LNCAP (cell line): ENCODE measurements at regions not wholly inside any gene's neighbourhood (a gene's known extent, or its start where the extent isn't known, plus 50 kb on each side); places are given as distances from the start of the nearest gene placed in this dataset.

Experiments
- TF ChIP-seq, protein P1 (sequence below): fragments of 450-650 bp; IDR thresholded peaks from 2 replicates; pipeline ENCODE4 v1.5.1; 2017; ENCODE audit warnings: mild to moderate bottlenecking

DNA sequence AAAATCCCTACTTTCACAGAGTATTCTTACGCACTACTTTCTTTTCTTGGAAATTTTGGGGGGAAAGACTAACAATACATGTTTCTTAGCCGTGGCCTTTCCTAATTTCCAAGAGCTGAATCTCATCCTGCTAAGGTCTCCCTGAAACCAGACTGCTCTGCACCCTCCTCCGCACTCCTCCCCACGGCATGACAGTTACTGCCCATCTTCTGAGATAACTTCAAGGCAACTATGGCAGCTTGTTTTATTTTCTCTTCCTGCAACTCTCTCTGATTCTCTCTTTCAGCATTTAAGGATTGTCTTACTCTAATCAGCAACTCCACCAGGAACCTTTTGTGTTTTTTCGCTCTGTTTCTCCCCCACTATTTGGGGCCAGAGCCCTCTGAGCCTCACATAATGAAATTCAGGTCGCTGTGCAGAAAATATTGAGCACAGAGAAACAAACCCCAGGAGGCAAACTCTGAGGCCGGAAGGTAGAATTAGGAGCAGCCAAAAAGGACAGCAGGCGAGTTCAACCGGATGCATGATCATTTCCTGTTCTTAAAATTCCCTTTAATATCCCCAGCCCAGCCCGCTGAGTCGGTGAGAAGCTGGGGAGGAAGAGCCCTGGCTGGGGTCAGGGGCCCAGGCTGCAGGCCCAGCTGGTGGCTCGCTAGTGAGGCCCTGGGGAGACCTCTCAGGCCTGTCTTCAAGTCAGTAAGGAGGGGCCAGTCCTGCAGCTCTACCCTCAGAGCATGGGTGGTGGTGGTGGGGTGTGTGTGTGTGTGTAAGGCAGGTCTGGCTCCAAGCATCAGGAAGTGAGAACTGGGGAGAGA is 213.6 kb upstream of the S1PR3 start:
- TF ChIP-seq, protein P1, sequence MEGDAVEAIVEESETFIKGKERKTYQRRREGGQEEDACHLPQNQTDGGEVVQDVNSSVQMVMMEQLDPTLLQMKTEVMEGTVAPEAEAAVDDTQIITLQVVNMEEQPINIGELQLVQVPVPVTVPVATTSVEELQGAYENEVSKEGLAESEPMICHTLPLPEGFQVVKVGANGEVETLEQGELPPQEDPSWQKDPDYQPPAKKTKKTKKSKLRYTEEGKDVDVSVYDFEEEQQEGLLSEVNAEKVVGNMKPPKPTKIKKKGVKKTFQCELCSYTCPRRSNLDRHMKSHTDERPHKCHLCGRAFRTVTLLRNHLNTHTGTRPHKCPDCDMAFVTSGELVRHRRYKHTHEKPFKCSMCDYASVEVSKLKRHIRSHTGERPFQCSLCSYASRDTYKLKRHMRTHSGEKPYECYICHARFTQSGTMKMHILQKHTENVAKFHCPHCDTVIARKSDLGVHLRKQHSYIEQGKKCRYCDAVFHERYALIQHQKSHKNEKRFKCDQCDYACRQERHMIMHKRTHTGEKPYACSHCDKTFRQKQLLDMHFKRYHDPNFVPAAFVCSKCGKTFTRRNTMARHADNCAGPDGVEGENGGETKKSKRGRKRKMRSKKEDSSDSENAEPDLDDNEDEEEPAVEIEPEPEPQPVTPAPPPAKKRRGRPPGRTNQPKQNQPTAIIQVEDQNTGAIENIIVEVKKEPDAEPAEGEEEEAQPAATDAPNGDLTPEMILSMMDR, result no peak

DNA sequence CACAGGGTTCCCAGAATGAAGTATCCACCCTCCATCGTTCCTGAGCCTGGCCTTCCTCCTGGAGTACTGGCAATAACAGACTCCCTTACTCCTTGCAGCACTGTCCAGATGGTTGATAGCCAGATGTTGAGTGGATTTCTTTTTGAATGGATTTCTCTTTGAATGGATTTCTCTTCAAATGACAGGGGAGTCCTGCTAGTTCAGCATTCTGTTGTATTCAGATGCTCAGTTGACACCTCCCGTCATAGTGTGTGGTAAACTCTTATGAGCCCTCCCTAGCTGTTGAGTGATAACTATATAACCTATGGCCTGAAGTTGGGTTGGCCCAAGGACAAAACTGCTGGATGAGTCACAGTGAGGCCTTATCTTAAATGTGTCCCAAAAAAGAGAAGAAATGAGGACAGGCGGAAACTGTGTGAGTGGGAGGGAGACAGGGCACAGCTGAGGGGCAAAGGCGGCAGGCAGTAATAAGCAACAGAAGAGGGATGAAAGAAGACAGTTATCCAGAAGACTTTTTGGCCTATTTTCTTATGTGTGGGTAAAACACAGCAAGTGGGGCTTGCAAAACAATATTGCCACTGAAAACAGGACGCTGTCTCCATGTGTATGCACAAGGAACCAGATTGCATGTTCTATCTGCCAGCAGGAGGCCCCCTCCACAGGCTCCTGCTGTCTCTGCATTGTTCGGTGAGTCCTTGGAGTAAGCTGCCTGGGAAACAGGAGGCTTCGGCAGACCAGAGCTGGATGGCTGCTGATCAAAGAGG is 209.5 kb upstream of the S1PR3 start:
- TF ChIP-seq, protein P1, result no peak

DNA sequence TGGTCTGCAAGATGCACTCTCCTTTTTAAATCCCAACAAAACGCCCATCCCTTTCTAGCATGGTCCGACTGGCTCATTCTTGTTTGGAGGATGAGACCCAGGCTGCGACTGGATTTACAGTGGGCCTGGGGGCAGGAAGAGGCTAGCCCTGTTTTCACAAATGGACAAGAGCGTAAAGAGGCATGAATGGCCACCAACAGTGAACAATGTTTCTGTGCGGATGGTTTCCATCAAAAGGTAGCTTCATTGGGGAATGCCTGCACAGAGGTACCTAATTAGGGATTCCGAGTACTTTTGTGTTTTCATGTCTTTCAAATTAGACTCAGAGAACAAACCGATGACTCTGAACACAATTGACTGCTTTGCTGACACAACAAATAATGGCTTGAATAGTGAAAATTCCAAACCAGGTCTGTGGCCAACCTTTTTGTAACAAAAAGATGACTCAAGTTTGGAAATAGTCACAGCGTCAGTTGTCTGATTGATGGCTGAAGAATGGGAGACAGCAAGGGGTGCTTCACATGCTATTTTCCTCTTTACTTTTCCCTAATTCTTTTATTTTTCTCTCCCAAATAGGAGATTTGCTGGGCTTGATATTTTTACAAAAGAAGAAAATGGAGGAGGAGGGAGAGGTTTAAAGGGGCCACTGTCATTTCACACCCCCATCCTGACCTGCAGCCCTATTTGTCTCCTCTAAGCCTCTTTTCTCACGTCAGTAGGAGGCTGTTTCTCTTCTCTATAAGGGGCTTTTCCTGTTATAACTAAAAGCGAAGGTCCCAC is 208.1 kb upstream of the S1PR3 start:
- TF ChIP-seq, protein P1, result no peak

DNA sequence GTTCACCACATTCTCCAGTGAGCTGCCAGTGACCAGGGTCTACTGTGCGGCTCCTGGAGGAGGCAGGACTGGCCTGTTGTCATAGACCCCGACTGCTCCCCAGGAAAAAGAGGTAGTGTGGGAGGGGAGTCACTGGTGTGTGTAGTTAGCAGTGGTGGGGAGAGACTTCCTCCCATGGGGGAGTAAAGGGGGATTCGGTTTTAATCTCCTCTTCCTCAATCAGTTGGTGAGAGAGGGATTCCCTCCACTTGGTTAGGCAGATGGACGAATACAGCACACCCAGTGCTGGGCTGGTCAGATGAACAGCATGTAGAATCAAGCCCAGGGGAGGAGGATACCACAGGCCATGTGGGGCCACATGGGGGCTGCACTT is 207.6 kb upstream of the S1PR3 start:
- TF ChIP-seq, protein P1, result no peak

DNA sequence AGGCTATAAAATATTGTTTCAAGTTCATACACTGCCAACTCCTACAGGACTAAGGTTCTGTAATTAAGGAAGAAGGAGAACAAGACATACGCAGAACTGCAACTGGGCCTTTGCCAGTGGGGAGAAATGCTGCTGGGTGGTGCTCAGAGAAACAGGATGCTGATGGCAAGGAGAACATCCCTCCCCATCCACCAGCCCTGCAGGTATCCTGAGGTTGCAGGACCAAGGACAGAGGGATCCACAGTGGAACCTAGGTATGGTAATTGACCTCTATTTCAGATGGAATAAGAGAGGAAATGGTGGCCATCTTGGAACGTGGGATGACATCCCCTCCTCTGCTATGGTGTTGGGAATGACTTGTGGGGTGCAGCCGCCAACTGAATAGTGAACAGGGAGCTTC is 206.3 kb upstream of the S1PR3 start:
- TF ChIP-seq, protein P1, result no peak

DNA sequence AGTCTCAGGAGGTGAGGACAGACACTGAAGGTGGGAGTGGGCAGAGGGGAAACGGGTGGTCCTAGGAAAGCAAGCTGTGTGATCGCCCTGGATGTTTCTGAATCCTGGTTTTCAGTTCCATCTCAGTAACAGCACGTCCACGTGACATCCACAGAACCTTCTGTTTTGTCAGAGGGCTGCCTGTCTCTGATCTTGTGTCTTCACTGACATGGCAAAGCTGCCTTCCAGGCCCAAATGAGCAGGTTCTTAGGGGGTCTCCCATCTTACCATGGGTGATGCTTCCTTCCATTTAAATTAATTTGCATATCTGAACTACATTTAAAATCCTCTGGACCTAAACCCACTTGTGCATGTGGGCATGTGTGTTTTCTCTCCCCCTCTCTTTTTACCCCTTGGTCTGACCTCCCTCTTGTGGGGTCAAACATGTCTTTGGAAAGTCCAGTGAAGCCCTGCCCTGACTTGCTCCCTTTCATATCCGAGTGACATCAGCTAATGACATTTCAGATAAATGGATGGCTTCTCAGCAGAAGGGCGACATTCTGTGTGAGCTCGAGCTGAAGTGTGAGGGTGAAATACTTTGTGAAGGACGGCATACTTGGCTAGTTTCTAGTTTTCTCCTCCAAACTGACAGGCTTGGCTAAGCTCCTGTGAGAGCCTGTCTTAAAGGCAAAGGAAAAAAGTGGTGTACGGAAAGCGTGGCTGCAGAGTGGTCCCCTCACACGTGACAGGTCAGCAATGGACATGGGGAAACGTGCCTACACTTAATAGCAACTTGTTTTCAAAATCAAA is 204.8 kb upstream of the S1PR3 start:
- TF ChIP-seq, protein P1, result no peak

DNA sequence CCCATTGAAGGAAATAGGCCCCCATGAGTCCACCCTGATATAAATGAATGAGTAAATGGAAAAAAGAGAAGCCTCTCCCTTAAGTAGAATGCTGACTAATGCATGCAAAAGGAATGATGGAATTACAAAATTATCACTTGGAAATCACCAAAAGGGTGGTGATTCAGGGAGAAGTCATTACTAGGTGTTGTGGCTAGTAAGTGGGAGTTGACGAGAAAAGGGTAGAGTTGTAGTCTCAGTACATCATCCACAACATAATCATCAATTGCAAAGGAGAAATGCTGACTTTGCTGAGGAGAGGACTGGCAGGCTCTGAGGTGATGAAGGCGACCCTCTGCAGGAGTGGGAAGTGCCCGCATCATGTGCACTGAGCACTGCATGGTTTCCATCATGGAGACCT is 201.5 kb upstream of the S1PR3 start:
- TF ChIP-seq, protein P1, result no peak
